Activated B cell treated with CpG ODN at 0.5 μM for 24 hours (primary cell): ENCODE measurements at regions not wholly inside any gene's neighbourhood (a gene's known extent, or its start where the extent isn't known, plus 50 kb on each side); places are given as distances from the start of the nearest gene placed in this dataset.
"Not testable (repeated sequence)": the region's sequence is repeated elsewhere in the genome, so short reads cannot be mapped to it uniquely, and the experiment has no call there.

ENCODE experiments used
- ATAC-seq: fragments of 200-7000 bp; cut with Tn5 transposase; one replicate; pipeline ENCODE4 v1.10.0; 2021; ENCODE audit warnings: low read depth, mild to moderate bottlenecking, moderate library complexity
- CTCF ChIA-PET: fragments of 350-600 bp; sonication (Branson Sonifier 250); formaldehyde crosslinking; loops from one replicate; lab custom pipeline; 2021; ENCODE audit warnings: antibody characterized with exemption; lab: Charles Lee
- POLR2A ChIA-PET: fragments of 350-600 bp; sonication (Branson Sonifier 250); formaldehyde crosslinking; loops from one replicate; lab custom pipeline; 2021; ENCODE audit warnings: antibody characterized with exemption; lab: Charles Lee
- DNase-seq: peaks from one replicate; pipeline ENCODE4 v3.0.0; 2022
- H3K27ac Mint-ChIP-seq: one replicate; pipeline ENCODE4 v1.8.0; 2020; ENCODE audit warnings: mixed read lengths
- H3K27me3 Mint-ChIP-seq: one replicate; pipeline ENCODE4 v1.8.0; 2021; ENCODE audit warnings: mixed read lengths
- H3K36me3 Mint-ChIP-seq: one replicate; pipeline ENCODE4 v1.8.0; 2021; ENCODE audit warnings: low read depth, mixed read lengths
- H3K4me1 Mint-ChIP-seq: one replicate; pipeline ENCODE4 v1.8.0; 2021; ENCODE audit warnings: mixed read lengths
- H3K4me3 Mint-ChIP-seq: one replicate; pipeline ENCODE4 v1.8.0; 2020; ENCODE audit warnings: mild to moderate bottlenecking, mixed read lengths
- H3K9me3 Mint-ChIP-seq: one replicate; pipeline ENCODE4 v1.8.0; 2020; ENCODE audit warnings: mixed read lengths
- intact Hi-C: fragments of 100-400 bp; cut with micrococcal nuclease; formaldehyde crosslinking; loops from one replicate; pipeline ENCODE4 v1.15.1; 2024
- TF ChIP-seq, protein P1 (sequence below): fragments of 200-600 bp; IDR thresholded peaks from one replicate; pipeline ENCODE4 v1.8.0; 2022; ENCODE audit warnings: antibody characterized with exemption, mild to moderate bottlenecking

DNA sequence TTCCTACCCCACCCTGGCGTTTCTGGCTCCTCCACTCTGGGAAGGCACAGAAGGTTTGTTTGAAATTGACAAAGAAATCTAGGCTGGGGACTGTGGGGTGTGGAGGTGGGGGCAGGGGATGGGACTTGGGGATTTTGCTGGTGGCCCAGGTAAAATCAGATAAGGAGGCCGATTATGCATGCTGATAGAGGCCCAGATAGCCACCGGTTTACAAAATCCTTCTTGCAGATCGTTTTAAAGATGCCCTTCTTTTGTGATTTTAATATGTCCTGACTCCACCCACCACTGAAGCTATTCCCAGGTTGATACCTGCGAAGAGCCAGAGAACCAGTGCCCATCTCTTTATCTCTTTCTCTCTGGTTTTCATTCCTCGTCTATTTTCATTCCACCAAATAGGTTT lies 104.9 kb downstream of the TFAP2C start:
- TF ChIP-seq, protein P1, sequence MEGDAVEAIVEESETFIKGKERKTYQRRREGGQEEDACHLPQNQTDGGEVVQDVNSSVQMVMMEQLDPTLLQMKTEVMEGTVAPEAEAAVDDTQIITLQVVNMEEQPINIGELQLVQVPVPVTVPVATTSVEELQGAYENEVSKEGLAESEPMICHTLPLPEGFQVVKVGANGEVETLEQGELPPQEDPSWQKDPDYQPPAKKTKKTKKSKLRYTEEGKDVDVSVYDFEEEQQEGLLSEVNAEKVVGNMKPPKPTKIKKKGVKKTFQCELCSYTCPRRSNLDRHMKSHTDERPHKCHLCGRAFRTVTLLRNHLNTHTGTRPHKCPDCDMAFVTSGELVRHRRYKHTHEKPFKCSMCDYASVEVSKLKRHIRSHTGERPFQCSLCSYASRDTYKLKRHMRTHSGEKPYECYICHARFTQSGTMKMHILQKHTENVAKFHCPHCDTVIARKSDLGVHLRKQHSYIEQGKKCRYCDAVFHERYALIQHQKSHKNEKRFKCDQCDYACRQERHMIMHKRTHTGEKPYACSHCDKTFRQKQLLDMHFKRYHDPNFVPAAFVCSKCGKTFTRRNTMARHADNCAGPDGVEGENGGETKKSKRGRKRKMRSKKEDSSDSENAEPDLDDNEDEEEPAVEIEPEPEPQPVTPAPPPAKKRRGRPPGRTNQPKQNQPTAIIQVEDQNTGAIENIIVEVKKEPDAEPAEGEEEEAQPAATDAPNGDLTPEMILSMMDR = no peak
- ChIA-PET POLR2A (no interaction called here), CTCF (no interaction called here)
- Mint-ChIP-seq H3K27ac (no peak overlapping the region), H3K36me3 (no peaks in the 10 kb centered on the region), H3K9me3 (no peaks in the 10 kb centered on the region), H3K4me1 (no peaks in the 10 kb centered on the region), H3K4me3 (no peak overlapping the region), H3K27me3 (peaks cover 24% of the 10 kb centered on the region)
- DNase-seq (no peak), ATAC-seq (no peak)
- intact Hi-C loops = no loop called here

DNA sequence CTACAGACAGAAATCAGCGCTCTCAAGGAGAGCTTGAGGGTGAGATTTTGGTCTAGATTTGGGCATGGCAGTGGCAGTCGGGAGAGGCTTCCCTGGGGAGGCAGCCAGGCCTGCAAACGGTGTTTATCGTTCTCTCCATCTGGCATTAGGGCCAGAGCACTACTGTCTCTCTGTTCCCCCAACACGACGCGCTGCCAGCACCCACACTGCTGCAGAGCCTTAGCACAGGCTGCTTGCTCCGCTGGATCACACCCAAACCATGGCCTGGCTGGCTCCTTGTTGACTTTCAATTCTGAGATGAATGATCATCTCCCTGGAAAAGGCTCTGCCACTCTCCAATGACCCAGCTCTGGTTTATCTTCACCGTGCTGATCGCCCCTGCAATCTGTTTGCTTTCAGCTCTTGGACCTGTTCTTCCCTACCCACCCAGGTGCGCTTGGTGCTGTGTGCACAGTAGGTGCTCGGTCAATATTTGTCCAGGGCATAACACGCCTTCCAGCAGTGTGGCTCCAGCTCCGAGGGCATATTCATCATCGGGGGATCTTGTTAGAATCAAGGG lies 106.1 kb downstream of the TFAP2C start:
- CTCF ChIA-PET = no interaction called here
- H3K27me3 Mint-ChIP-seq = peaks cover 24% of the 10 kb centered on the region
- H3K27ac Mint-ChIP-seq = no peak overlapping the region
- POLR2A ChIA-PET = no interaction called here
- no peak overlapping the region for H3K4me3 Mint-ChIP-seq
- no peaks in the 10 kb centered on the region for H3K36me3 Mint-ChIP-seq
- TF ChIP-seq, protein P1 = no peak
- ATAC-seq (no peak), DNase-seq (no peak)
- H3K4me1 Mint-ChIP-seq = no peaks in the 10 kb centered on the region
- H3K9me3 Mint-ChIP-seq = no peaks in the 10 kb centered on the region
- intact Hi-C loops = no loop called here

DNA sequence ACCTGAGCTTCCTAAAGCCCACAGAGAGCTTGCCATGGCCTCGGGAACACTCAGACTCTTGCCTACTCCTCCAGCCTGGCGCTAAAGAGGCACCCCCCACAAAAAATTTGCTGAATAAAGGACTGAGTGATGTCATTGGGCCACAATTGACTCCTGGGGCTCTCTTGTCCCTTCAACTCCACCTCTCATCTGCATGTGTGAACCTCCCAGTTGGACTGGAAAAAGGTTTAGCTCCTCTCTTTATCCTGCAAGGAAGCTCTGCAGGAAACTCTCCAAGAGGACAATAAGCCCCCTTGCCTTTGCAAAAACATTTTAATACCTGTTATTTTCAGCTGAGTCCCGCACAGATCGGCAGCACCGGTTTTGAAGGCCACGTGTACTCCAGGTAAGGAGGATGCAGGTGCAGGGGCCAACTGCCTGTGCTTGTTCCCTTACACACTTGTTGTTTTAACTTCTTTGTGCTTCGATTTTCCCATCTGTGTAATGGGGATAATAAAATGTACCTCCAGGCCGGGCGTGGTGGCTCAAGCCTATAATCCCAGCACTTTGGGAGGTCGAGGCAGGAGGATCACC lies 107.3 kb downstream of the TFAP2C start:
- Mint-ChIP-seq H3K4me3 (no peak overlapping the region), H3K9me3 (no peaks in the 10 kb centered on the region), H3K4me1 (no peaks in the 10 kb centered on the region), H3K27ac (no peak overlapping the region), H3K27me3 (peaks cover 24% of the 10 kb centered on the region), H3K36me3 (no peaks in the 10 kb centered on the region)
- POLR2A ChIA-PET = no interaction called here
- CTCF ChIA-PET = no interaction called here
- intact Hi-C loops = no loop called here
- TF ChIP-seq, protein P1 = no peak
- ATAC-seq (no peak), DNase-seq (no peak)

DNA sequence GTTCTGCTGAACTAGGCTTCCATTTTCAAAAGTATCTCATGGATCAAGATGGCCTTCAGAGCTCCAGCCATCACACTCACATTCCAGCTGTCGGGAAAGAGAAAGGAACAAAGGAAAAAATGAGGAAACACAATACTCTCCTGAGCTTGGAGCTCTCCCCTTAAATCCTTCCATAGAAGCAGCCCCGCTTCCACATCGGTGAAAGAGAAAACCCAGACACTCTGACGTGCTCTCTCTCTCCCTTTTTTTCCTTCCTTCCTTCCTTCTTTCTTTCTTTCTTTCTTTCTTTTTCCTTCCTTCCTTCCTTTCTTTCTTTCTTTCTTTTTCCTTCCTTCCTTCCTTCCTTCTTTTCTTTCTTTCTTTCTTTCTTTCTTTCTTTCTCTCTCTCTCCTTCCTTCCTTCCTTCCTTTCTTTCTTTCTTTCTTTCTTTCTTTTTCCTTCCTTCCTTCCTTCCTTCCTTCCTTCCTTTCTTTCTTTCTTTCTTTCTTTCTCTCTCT lies 115.3 kb downstream of the TFAP2C start:
- DNase-seq, ATAC-seq, CTCF ChIA-PET, H3K4me1 Mint-ChIP-seq, intact Hi-C loops, H3K4me3 Mint-ChIP-seq, H3K9me3 Mint-ChIP-seq, H3K27me3 Mint-ChIP-seq, POLR2A ChIA-PET, H3K36me3 Mint-ChIP-seq, H3K27ac Mint-ChIP-seq: not testable (repeated sequence)

DNA sequence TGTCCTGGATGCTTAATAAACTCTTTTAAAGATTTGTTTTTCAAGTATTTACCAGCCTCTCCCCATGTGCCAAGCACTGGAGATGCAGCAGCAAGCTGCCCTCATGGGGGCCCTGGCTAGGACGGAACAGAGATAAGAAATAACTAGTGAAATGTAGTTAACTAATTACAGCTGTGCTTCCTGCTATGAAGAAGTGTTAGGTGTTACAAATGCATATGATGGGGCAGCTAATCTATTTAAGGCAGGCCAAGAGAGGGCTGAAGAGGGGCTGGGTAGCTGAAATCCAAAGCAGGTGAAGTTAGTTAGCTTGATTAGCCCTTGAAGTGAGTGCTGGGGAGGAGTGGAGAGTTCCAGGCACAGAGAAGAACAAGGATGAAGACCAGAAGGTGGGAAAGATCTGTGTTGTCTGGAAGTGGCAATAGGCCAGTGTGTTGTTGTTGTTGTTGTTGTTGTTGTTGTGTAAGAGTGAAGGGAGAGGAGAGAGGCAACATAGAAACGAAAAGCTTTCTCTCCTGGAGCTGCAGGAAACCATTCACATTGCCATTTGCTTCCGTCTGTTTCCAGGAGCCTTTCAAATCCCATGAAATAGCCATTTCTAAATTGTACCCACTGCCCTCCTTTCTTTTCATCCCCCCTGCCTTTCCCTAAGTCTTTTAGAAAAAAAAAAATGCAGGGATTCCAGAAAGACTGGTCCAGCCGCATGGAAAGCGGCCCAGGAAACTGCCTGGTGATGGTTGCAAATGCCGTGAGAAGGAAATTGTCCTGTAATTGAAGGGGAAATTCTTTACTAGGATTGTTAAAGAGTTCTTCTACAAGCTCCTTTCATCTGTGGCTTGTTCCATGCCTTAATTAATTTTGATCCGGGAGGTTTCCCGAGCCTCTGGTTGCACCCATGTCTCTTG lies 119.6 kb downstream of the TFAP2C start:
- ATAC-seq (no peak), DNase-seq (no peak)
- Mint-ChIP-seq H3K4me1 (no peaks in the 10 kb centered on the region), H3K27me3 (peaks cover 18% of the 10 kb centered on the region), H3K4me3 (no peak overlapping the region), H3K9me3 (no peaks in the 10 kb centered on the region), H3K36me3 (no peaks in the 10 kb centered on the region), H3K27ac (no peak overlapping the region)
- CTCF ChIA-PET = no interaction called here
- intact Hi-C loops = no loop called here
- POLR2A ChIA-PET = no interaction called here
- TF ChIP-seq, protein P1 = no peak
